ENCODE measurements at regions not wholly inside any gene's neighbourhood (a gene's known extent, or its start where the extent isn't known, plus 50 kb on each side); places are given as distances from the start of the nearest gene placed in this dataset.
"Not testable (repeated sequence)": the region's sequence is repeated elsewhere in the genome, so short reads cannot be mapped to it uniquely, and the experiment has no call there.

GRCh38 chr16:9344508-9344907 lies 253.1 kb downstream of the HAPSTR1 start:
- no peak for DNase-seq

GRCh38 chr16:9345046-9345445 lies 253.6 kb downstream of the HAPSTR1 start:
- no peak for DNase-seq
- CTCF ChIA-PET, result no interaction called here
- BruUV-seq (replicated peaks), result no TSS peak

More at GRCh38 chr16:9344508-9344907, 253.1 kb downstream of the HAPSTR1 start:
- intact Hi-C loops (cut with micrococcal nuclease; ENCODE audit: unreplicated experiment), result no loop called here
- BruUV-seq (replicated peaks), result no TSS peak
- H3K9me3 Mint-ChIP-seq (ENCODE audit: low read depth, unreplicated experiment), result no peaks in the 10 kb centered on the region
- TF ChIP-seq CTCF (IDR thresholded peaks at IDR 0.05; ENCODE audit: unreplicated experiment), result no peak
- CTCF ChIA-PET, result no interaction called here
- no peaks in the 10 kb centered on the region for H3K27me3 Mint-ChIP-seq (ENCODE audit: unreplicated experiment)
- H3K27ac Mint-ChIP-seq (ENCODE audit: unreplicated experiment), result no peak overlapping the region
- H3K4me3 Mint-ChIP-seq (ENCODE audit: low read depth, unreplicated experiment), result no peak overlapping the region
- H3K36me3 Mint-ChIP-seq (ENCODE audit: insufficient read depth, unreplicated experiment), result no peaks in the 10 kb centered on the region
- H3K4me1 Mint-ChIP-seq (ENCODE audit: low read depth, unreplicated experiment), result peaks cover 5% of the 10 kb centered on the region

GRCh38 chr16:9345880-9346279 lies 254.4 kb downstream of the HAPSTR1 start:
- no TSS peak for BruUV-seq (replicated peaks)
- no peaks in the 10 kb centered on the region for H3K36me3 Mint-ChIP-seq (ENCODE audit: insufficient read depth, unreplicated experiment)
- no peak for DNase-seq
- CTCF ChIA-PET, result no interaction called here
- no peak for TF ChIP-seq CTCF (IDR thresholded peaks at IDR 0.05; ENCODE audit: unreplicated experiment)
- intact Hi-C loops (cut with micrococcal nuclease; ENCODE audit: unreplicated experiment), result no loop called here
- H3K27me3 Mint-ChIP-seq (ENCODE audit: unreplicated experiment), result no peaks in the 10 kb centered on the region
- H3K4me3 Mint-ChIP-seq (ENCODE audit: low read depth, unreplicated experiment), result no peak overlapping the region
- no peak overlapping the region for H3K27ac Mint-ChIP-seq (ENCODE audit: unreplicated experiment)
- H3K9me3 Mint-ChIP-seq (ENCODE audit: low read depth, unreplicated experiment), result no peaks in the 10 kb centered on the region
- peaks cover 13% of the 10 kb centered on the region for H3K4me1 Mint-ChIP-seq (ENCODE audit: low read depth, unreplicated experiment)

More at GRCh38 chr16:9345046-9345445, 253.6 kb downstream of the HAPSTR1 start:
- no peak for TF ChIP-seq CTCF (IDR thresholded peaks at IDR 0.05; ENCODE audit: unreplicated experiment)
- Mint-ChIP-seq H3K4me1 (ENCODE audit: low read depth, unreplicated experiment) (peaks cover 11% of the 10 kb centered on the region), H3K27me3 (ENCODE audit: unreplicated experiment) (no peaks in the 10 kb centered on the region), H3K36me3 (ENCODE audit: insufficient read depth, unreplicated experiment) (no peaks in the 10 kb centered on the region), H3K4me3 (ENCODE audit: low read depth, unreplicated experiment) (no peak overlapping the region), H3K9me3 (ENCODE audit: low read depth, unreplicated experiment) (no peaks in the 10 kb centered on the region), H3K27ac (ENCODE audit: unreplicated experiment) (no peak overlapping the region)
- intact Hi-C loops (cut with micrococcal nuclease; ENCODE audit: unreplicated experiment), result no loop called here

GRCh38 chr16:9348912-9349311 lies 257.5 kb downstream of the HAPSTR1 start:
- H3K36me3 Mint-ChIP-seq (ENCODE audit: insufficient read depth, unreplicated experiment), result no peaks in the 10 kb centered on the region
- no peak overlapping the region for H3K27ac Mint-ChIP-seq (ENCODE audit: unreplicated experiment)
- TF ChIP-seq CTCF (IDR thresholded peaks at IDR 0.05; ENCODE audit: unreplicated experiment), result no peak
- H3K27me3 Mint-ChIP-seq (ENCODE audit: unreplicated experiment), result no peaks in the 10 kb centered on the region
- H3K4me1 Mint-ChIP-seq (ENCODE audit: low read depth, unreplicated experiment), result peaks cover 31% of the 10 kb centered on the region
- DNase-seq, result no peak
- CTCF ChIA-PET, result interaction anchor here (0.6 to 0.7 kb wide), 2 partner anchors 22 to 1256 kb away, joined by 3 read pairs; no protein-coding TSS in a partner anchor
- H3K4me3 Mint-ChIP-seq (ENCODE audit: low read depth, unreplicated experiment), result no peak overlapping the region
- no peaks in the 10 kb centered on the region for H3K9me3 Mint-ChIP-seq (ENCODE audit: low read depth, unreplicated experiment)
- no TSS peak for BruUV-seq (replicated peaks)
- intact Hi-C loops (cut with micrococcal nuclease; ENCODE audit: unreplicated experiment), result no loop called here

- H3K4me3 Mint-ChIP-seq (ENCODE audit: low read depth, unreplicated experiment), result not testable (repeated sequence)
These were observed 258.0 kb downstream of the HAPSTR1 start for GRCh38 chr16:9349373-9349960.

GRCh38 chr16:9350119-9350799 lies 258.8 kb downstream of the HAPSTR1 start:
- H3K27me3 Mint-ChIP-seq (ENCODE audit: unreplicated experiment); CTCF ChIA-PET; intact Hi-C loops (cut with micrococcal nuclease; ENCODE audit: unreplicated experiment); H3K9me3 Mint-ChIP-seq (ENCODE audit: low read depth, unreplicated experiment); DNase-seq; BruUV-seq (replicated peaks); H3K27ac Mint-ChIP-seq (ENCODE audit: unreplicated experiment); H3K4me3 Mint-ChIP-seq (ENCODE audit: low read depth, unreplicated experiment); H3K36me3 Mint-ChIP-seq (ENCODE audit: insufficient read depth, unreplicated experiment): not testable (repeated sequence)
- H3K4me1 Mint-ChIP-seq (ENCODE audit: low read depth, unreplicated experiment), result peaks cover 31% of the 10 kb centered on the region

More at GRCh38 chr16:9349373-9349960, 258.0 kb downstream of the HAPSTR1 start:
- H3K27ac Mint-ChIP-seq (ENCODE audit: unreplicated experiment); DNase-seq; BruUV-seq (replicated peaks); H3K27me3 Mint-ChIP-seq (ENCODE audit: unreplicated experiment); H3K36me3 Mint-ChIP-seq (ENCODE audit: insufficient read depth, unreplicated experiment); intact Hi-C loops (cut with micrococcal nuclease; ENCODE audit: unreplicated experiment); H3K9me3 Mint-ChIP-seq (ENCODE audit: low read depth, unreplicated experiment): not testable (repeated sequence)
- CTCF ChIA-PET, result interaction anchor here (0.6 kb wide), 1 partner anchor 1255 kb away, joined by 3 read pairs; no protein-coding TSS in a partner anchor
- H3K4me1 Mint-ChIP-seq (ENCODE audit: low read depth, unreplicated experiment), result peaks cover 31% of the 10 kb centered on the region

Measured in Calu3 (cell line).